NCI-H82 treated with DMSO at 0.1 percent for 48 hours (cell line): ENCODE measurements at regions not wholly inside any gene's neighbourhood (a gene's known extent, or its start where the extent isn't known, plus 50 kb on each side); places are given as distances from the start of the nearest gene placed in this dataset.

Experiments used
- DNase-seq: peaks from one replicate; lab custom pipeline; 2025; ENCODE audit not compliant: unreplicated experiment; lab: John Stamatoyannopoulos, UW

GRCh38 chr16:6247775-6248174, 1084.9 kb upstream of the RBFOX1 start:
- no peak for DNase-seq

GRCh38 chr16:6247150-6247549, 1085.5 kb upstream of the RBFOX1 start:
- DNase-seq: no peak

- no peak for DNase-seq
Measured at GRCh38 chr16:6246266-6246665, 1086.4 kb upstream of the RBFOX1 start.

- no peak for DNase-seq
Measured at GRCh38 chr16:6232056-6232455, 1100.6 kb upstream of the RBFOX1 start.

- DNase-seq: no peak
Measured at GRCh38 chr16:6231398-6231797, 1101.2 kb upstream of the RBFOX1 start.

GRCh38 chr16:6229186-6229585, 1103.5 kb upstream of the RBFOX1 start:
- no peak for DNase-seq

GRCh38 chr16:6218855-6219254, 1113.8 kb upstream of the RBFOX1 start:
- no peak for DNase-seq

GRCh38 chr16:6216836-6217235, 1115.8 kb upstream of the RBFOX1 start:
- no peak for DNase-seq

GRCh38 chr16:6211644-6212043, 1114.0 kb upstream of the EEF2KMT start:
- DNase-seq: no peak

GRCh38 chr16:6209355-6209930, 1111.8 kb upstream of the EEF2KMT start:
- DNase-seq: peak; percentile 26

- DNase-seq: no peak
Measured at GRCh38 chr16:6207580-6207979, 1110.0 kb upstream of the EEF2KMT start.

- DNase-seq: no peak
Measured at GRCh38 chr16:6207124-6207523, 1109.5 kb upstream of the EEF2KMT start.

GRCh38 chr16:6206080-6206479, 1108.5 kb upstream of the EEF2KMT start:
- no peak for DNase-seq

- DNase-seq: peak; percentile 94
Measured at GRCh38 chr16:6204945-6205344, 1107.3 kb upstream of the EEF2KMT start.

- DNase-seq: no peak
Measured at GRCh38 chr16:6200861-6201260, 1103.3 kb upstream of the EEF2KMT start.

- DNase-seq: no peak
Measured at GRCh38 chr16:6200271-6200670, 1102.7 kb upstream of the EEF2KMT start.

GRCh38 chr16:6195966-6196365, 1098.4 kb upstream of the EEF2KMT start:
- no peak for DNase-seq

GRCh38 chr16:6193718-6194117, 1096.1 kb upstream of the EEF2KMT start:
- no peak for DNase-seq

GRCh38 chr16:6192984-6193383, 1095.4 kb upstream of the EEF2KMT start:
- DNase-seq: no peak

GRCh38 chr16:6192532-6192931, 1094.9 kb upstream of the EEF2KMT start:
- no peak for DNase-seq

GRCh38 chr16:6190776-6191175, 1093.2 kb upstream of the EEF2KMT start:
- no peak for DNase-seq

GRCh38 chr16:6189216-6189615, 1091.6 kb upstream of the EEF2KMT start:
- DNase-seq: no peak

- DNase-seq: no peak
Measured at GRCh38 chr16:6177616-6178180, 1080.1 kb upstream of the EEF2KMT start.
